Keratinocyte (primary cell): ENCODE measurements at regions not wholly inside any gene's neighbourhood (a gene's known extent, or its start where the extent isn't known, plus 50 kb on each side); places are given as distances from the start of the nearest gene placed in this dataset.

Source experiments
- EZH2 ChIP-seq: IDR thresholded peaks from one replicate; pipeline ENCODE4 v1.6.1; 2012; ENCODE audit warnings: inconsistent platforms, mild to moderate bottlenecking, low read length, moderate library complexity
- TF ChIP-seq, protein P1 (sequence below), 3 experiments: IDR thresholded peaks in 1 of 3; conservative IDR thresholded peaks in 1 of 3; optimal IDR thresholded peaks in 1 of 3; 2 replicates in 2 of 3; 3 replicates in 1 of 3; pipeline versions ENCODE3 to v1.5.1; 2011; ENCODE audit warnings: low read length in 3 of 3, mild to moderate bottlenecking in 3 of 3, moderate library complexity in 2 of 3, control low read depth in 1 of 3, inconsistent platforms in 1 of 3; ENCODE audit not compliant: insufficient read depth in 2 of 3; ENCODE audit errors: extremely low read depth in 1 of 3

DNA sequence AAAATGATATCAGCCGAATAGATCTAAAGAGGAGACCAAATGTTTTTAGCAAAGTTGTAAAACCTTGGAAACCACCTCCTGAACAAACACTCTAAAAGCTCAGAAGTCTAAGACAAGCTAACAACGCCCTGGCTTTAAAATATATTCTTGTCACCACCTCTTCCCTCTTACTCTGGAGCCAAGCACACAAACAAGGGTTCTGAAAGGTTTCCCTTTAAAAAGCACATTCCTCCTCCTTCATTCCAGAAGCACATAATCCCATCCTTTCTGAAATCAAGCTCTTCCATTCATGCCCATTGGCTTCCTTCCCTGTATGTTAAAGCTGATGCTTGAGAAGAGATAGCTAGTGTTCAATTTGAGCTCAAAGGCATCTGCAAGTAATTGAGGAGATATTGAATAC is 382.0 kb downstream of the LNPK start:
- TF ChIP-seq EZH2: no peak
- TF ChIP-seq, protein P1, sequence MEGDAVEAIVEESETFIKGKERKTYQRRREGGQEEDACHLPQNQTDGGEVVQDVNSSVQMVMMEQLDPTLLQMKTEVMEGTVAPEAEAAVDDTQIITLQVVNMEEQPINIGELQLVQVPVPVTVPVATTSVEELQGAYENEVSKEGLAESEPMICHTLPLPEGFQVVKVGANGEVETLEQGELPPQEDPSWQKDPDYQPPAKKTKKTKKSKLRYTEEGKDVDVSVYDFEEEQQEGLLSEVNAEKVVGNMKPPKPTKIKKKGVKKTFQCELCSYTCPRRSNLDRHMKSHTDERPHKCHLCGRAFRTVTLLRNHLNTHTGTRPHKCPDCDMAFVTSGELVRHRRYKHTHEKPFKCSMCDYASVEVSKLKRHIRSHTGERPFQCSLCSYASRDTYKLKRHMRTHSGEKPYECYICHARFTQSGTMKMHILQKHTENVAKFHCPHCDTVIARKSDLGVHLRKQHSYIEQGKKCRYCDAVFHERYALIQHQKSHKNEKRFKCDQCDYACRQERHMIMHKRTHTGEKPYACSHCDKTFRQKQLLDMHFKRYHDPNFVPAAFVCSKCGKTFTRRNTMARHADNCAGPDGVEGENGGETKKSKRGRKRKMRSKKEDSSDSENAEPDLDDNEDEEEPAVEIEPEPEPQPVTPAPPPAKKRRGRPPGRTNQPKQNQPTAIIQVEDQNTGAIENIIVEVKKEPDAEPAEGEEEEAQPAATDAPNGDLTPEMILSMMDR (optimal IDR thresholded peaks at IDR 0.05 in 1 of 3, IDR thresholded peaks at IDR 0.05 in 1 of 3, conservative IDR thresholded peaks at IDR 0.05 in 1 of 3; ENCODE audit: extremely low read depth in 1 of 3, insufficient read depth in 2 of 3, low read length in 3 of 3): no peak
